Raji (cell line): ENCODE measurements at regions not wholly inside any gene's neighbourhood (a gene's known extent, or its start where the extent isn't known, plus 50 kb on each side); places are given as distances from the start of the nearest gene placed in this dataset.

Experiments
- POLR2A ChIP-seq: IDR thresholded peaks from 2 replicates; pipeline ENCODE4 v1.6.1; 2011; ENCODE audit warnings: low read depth, low read length, control low read depth; ENCODE audit not compliant: insufficient read depth

DNA sequence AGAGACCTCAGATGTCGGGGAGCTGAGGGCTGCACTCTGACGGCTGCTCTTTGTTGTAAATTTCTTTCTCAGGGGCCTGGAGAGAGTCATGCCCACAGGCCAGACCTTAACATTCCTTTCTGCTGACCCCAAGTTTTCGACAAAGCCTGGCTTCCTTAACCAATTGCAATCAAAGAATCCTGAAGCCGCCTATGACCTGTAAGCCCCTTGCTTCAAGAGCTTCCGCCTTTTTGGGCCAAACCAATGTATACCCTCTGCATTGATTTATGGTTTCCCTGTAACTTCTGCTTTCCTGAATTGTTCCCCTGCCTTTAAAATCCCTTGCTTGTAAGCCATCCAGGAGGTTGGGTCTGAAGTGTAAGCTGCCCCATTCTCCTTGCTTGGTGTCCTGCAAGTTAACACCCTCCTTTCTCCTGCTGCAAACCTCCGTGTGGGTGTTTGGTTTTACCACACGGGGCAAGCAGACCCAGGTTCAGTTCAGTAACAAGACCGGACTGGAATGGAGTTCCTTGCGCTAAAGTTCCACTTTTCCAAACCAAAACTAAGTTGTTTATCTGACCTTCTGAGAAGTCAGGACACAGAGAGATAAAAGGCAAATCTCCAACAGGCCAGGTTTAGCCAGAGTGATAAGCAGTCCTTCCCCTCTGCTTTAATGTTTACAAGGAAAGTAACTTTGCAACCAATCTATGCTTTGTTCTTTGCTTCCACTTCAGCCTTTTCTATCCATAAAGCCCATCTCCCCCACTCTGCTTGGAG lies 141.6 kb downstream of the KCNJ12 start:
- TF ChIP-seq POLR2A, result no peak

DNA sequence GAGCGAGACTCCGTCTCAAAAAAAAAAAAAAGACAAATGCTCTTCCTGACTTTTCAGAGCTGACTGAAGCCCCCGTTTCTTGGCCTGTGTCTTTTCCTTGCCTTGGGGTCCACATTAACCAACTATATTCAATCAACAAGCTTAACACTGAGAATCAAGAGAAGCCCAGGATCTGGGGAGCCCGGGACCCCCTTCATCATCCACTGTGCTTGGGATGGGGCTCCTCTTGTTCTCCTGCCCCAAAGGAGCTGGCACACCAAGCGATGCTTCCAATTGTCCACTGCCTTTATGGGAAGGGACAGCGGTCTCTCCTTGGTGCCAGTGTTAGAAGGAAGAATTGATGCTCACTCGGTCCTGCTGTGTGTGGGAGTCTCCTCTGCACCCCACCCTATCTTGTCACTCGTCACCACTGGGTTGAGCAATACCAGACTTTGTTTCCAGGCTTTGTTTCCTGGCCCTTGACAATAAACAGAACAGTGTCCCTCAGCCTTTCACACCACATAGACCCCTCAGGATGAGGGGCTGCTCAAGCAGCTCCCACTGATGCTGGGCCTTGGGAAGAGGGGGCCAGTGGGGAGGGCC lies 146.7 kb downstream of the KCNJ12 start:
- no peak for TF ChIP-seq POLR2A

DNA sequence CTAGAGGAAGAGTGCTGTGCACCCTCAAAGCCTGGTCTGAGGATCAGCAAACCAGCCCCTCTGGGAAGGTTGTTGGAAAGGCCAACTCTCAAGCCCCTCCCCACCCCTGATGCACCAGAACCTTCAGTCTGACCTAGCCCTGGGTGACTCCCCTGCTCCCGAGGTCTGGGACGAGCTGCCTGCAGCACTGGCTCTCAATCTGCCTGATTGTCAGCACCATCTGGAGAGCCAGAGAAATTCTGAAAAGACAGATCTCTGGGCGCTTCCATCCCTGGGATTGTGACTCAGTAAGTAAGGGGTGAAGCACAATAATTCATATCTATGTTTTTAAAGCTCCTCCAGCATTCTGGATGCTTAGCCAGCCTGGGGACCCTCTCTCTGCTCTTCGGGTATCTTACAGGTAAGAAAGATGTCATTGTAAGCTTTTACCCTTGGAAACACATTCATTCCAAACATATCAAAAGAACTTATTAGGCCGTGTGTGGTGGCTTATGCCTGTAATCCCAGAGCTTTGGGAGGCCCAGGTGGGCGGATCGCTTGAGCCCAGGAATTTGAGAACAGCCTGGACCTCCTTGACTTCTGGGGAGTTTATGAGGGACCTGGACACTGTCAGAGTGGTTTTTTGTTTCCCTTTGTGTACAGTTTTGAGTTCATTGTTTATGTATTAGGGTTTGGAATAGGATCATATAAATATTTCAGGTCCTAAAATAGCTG lies 147.5 kb downstream of the KCNJ12 start:
- TF ChIP-seq POLR2A, result no peak

DNA sequence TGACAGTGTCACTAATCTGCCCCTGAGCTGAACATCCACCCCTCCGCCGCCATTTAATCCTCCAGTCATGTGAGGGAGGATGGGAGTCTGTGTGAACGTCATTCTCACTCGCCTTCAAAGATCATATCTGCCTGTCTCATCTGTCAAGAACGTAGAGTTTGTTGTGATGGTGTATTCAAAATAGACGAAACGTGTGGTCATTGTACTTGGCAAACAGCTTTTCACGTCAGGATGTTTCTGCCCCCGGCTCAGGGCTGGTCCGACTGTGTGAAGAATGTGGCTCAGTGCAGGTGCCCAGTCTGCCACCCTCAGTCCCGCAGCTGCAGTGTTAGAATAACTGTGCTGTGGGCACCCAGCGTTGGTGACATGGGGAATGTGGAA lies 148.0 kb downstream of the KCNJ12 start:
- no peak for TF ChIP-seq POLR2A

DNA sequence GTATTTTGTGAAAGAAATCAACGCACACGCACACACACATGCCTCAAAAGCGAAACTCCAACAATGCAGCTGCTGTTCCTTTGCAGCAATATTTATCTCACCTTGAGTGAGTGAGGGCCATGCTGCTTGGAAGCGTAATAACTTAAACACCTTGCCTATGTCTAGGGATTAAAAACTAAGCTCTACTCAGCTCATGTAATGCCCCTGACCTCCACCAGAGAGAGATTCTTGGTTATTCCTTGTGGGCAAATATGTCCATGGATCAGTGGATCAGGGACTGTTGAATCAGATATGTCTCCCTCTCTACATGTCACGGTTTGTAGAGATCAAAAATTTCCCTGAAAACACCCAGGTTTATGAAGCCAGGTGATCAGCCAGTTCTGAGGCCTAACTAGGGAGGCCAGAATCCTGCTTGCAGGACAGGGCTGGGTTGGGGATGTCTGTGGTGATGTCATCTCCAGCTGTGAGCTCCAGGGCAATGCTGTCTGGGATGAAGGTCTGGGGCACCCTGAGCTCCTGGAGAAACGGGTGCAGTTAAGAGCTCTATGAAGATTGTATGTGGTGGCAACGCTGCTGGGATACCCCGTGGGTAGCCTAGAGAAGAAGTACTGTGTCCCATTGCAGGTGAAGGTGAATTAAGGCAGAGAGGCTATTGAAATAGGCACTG lies 149.4 kb downstream of the KCNJ12 start:
- TF ChIP-seq POLR2A, result no peak

DNA sequence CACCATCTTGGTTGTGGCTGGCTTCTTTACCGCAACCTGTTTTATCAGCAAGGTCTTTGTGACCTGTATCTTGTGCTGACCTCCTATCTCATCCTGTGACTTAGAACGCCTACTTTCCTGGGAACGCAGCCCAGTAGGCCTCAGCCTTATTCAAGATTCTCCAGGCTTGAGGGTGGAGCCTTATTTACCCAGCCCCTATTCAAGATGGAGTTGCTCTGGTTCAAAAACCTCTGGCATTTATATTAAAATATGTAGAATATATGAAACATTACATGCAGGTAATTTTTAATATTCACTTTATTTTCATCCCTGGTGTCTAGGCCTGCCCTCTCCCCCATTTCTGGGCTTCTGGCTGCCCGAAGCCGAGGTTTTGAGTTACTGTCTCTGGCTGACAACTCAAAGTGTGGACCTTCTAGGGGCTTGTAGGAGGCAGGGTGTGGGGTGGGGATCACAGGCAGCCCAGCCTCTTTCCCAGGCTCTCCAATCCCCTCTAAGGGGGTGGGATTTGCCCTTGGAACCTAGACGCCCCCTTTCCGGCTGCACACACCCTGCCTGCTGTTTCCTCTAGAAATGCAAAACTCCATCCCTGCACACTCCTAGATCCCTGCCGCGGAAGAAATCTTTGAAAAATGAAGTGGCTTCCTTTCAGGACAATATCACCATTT lies 152.0 kb downstream of the KCNJ12 start:
- TF ChIP-seq POLR2A, result no peak

DNA sequence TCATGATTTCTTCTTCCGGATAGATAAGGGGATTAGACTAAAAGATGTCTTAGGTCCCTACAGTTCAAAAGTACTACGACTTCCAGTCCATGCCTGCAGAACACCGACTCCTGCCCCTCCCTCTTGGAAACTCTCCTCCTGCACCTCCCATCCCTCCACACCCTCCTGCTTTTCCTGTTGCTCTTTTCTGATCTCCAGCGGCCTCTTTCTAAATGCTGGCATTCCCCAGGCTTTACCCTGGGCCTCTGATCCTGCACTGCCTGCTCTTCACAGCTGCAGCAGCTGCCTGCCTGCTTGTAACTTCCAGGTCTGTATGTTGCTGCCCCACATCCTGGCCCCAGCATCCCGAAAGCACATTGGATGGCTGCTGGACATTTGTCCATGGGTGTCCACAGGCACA lies 154.2 kb downstream of the KCNJ12 start:
- TF ChIP-seq POLR2A, result no peak

DNA sequence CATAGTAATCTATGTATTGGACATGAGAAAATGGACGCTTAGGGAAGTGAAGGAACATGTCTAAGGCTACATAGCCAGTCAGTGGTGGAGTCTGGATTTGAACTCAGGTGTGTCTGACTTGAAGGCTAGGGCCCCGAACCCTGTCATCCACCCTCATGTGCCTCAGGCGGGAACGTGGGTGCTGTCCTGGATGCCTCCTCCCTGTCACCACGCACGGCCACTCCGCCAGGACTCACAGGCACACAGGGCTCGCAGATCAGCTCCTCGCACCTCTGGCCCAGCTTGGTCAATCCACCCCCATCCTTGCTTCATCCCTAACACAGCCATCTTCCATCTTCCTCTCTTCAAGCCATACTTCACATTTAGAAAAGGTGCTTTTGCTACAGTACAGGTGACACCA lies 154.7 kb downstream of the KCNJ12 start:
- no peak for TF ChIP-seq POLR2A

DNA sequence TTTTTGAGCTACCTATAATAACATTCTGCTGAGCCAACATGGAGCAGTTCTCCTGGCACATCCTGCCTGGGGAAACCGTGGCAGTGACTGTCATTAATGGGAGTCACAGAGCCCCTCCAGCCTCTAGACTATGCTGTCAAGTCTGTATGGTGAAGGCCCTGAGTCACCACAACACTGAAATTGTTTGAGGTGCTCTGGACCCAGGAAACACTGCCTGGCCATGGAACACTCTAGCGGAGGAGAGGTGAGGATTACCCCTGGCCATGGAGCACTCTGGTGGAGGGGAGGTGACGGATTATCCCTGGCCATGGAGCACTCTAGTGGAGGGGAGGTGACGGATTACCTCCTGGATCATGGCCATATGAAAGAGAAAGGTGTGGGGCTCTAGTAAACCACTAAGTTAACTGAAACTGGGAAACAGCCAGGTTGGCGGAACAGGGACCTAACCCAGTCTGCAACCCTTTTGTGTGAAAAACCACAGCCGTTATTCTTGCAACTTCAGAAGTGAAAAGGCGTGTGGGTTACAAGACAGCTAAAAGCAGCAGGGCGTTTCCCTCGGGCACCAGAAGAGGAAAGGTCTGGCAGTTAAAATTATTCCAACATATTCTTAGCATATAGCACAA lies 156.7 kb downstream of the KCNJ12 start:
- no peak for TF ChIP-seq POLR2A

DNA sequence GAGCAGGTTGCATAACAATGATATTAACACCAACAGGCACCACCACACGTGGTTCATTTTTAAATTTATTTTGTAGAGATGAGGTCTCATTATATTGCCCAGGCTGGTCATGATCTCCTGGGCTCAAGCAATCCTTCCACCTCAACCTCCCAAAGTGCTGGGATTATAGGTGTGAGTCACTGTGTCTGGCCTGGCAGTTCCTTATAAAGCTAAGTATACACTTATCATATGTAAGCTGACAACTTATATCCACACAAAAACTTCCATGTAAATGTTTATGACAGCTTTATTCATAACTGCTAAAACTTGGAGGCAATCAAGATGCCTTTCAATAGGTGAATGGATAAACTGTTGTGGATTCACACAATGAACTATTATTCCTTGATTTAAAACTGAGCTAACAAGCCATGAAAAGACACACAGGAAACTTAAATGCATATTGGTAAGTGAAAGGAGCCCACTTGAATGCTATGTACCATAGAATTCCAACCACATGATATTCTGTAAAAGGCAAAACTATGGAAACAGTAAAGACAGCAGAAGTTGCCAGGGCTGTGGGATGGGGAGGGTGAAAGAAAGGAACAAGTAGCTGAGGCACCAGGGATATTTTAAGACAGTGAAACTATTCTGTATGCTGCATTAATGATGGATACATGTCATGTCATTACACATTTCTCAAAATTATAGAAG lies 156.5 kb upstream of the KCNJ18 start:
- no peak for TF ChIP-seq POLR2A

DNA sequence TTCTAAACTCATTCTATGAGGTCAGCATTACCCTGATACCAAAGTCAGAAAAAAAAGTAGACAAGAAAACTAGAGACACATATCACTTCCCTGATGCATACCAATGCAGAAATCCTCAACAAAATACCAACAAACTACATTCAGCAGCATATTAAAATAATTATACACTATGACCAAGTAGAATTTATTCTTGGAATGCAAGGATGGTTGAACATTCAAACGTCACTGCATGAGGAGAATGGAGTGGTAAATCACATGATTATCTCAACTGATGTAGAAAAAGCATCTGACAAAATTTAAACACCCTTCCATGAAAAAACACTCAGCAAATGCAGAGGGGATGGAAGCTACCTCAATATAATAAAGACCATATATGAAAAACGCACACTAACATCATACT lies 155.0 kb upstream of the KCNJ18 start:
- no peak for TF ChIP-seq POLR2A

DNA sequence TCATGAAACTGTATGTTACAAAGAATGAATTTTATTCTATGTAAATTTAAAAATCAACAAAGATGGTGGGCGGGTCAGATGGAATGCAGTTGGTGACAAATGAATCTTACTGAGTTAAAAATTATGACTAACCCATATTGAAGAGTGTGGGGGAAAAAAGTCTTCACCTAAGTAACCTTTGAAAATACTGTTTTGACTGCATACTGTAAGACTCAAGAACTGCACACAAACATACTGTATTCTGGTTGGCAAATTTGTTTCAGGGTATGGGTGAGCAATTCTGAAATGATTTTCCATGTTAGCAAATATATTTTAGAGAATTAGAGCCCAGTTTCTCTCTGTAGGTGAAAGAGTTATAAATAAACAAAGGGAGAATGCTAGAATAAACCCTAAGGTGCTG lies 153.7 kb upstream of the KCNJ18 start:
- TF ChIP-seq POLR2A, result no peak

DNA sequence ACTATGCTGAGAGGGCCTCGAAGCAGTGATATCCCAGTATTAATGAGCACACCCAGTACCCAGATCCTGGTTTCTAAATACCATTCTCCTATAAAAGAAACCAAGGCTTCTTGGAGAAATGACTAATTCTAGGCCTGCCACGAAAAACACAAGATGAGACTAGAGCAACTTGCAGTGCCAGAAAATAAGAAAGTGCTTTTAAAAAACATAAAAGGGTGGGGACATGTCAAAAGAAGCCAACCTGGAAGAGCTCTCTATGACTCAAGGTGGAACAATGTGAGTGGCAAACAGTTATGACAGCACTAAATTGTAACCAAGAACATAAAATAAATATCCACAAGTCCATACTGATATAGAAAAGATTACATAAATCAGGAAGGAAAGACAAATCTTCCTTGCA lies 153.2 kb upstream of the KCNJ18 start:
- TF ChIP-seq POLR2A, result no peak

DNA sequence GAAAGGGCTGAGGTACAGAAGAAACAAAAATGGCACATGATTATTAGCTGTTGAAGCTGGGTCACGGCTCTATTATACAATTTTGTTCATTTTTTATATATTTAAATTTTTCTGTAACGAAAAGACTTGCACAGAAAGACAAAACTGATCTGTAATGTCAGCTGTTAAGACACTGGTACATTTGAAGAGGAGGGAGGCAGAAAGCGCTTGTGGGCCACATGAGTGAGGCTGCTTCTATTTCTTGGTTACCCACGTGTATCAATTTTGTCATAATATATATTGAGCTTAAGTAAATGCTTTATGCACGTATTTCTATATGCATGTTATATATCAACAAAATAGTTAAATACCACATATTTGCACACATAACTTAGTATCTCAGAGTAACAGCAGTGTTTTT lies 151.8 kb upstream of the KCNJ18 start:
- TF ChIP-seq POLR2A, result no peak
